ENCODE measurements at regions not wholly inside any gene's neighbourhood (a gene's known extent, or its start where the extent isn't known, plus 50 kb on each side); places are given as distances from the start of the nearest gene placed in this dataset.
"Not testable (repeated sequence)": the region's sequence is repeated elsewhere in the genome, so short reads cannot be mapped to it uniquely, and the experiment has no call there.

DNA sequence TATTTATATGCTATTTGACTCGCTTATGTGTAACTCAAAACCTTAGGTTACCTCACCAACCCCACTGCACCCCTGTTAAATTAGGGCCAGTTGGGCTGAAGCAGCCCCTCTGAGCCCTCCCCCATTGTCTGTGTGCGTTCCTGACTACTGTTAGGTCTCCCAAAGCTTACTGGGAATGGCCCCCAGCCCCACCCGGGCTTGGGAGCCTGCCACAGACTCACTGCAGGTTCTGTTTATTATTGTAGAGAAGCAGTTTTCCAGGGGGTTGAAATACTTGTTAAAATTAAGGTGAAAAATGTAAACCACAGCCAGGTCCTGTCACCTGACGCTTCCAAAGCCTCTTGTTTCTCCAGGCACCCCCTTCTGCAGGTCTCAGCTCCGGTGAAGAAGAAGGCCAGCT lies 151.7 kb downstream of the FOXL1 start:
- in situ Hi-C loops (cut with HindIII; ENCODE audit: low pct_unique_long_range_greater_than_20kb, low sequenced_read_pairs): no loop called here
- no peak for DNase-seq (ENCODE audit: low read depth, low spot score)

DNA sequence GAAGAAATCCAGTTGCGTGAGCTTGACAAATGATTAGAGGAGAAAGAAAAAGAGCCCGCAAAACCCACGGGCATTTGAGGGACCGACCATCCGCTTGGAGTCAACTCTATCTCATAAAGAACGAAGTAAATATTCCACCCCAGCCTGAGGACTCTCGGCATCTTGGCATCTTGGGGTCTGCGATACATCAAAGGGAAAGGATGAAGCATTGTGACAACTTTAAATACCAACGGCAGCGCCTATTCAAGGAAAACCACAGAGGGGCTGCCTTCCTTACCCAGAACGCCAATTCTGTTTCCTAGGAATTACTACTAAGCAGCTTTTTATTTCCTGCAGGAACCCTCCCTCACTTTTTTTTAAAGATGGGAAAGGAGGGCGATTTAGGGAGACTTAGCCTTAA lies 152.2 kb downstream of the FOXL1 start:
- in situ Hi-C loops (cut with HindIII; ENCODE audit: low pct_unique_long_range_greater_than_20kb, low sequenced_read_pairs): no loop called here
- no peak for DNase-seq (ENCODE audit: low read depth, low spot score)

- no peak for DNase-seq (ENCODE audit: low read depth, low spot score)
- in situ Hi-C loops (cut with HindIII; ENCODE audit: low pct_unique_long_range_greater_than_20kb, low sequenced_read_pairs): no loop called here
Observed at GRCh38 chr16:86732621-86733295, 154.4 kb downstream of the FOXL1 start.

- in situ Hi-C loops (cut with HindIII; ENCODE audit: low pct_unique_long_range_greater_than_20kb, low sequenced_read_pairs): no loop called here
Observed at GRCh38 chr16:86733546-86734254, 155.4 kb downstream of the FOXL1 start.

DNA sequence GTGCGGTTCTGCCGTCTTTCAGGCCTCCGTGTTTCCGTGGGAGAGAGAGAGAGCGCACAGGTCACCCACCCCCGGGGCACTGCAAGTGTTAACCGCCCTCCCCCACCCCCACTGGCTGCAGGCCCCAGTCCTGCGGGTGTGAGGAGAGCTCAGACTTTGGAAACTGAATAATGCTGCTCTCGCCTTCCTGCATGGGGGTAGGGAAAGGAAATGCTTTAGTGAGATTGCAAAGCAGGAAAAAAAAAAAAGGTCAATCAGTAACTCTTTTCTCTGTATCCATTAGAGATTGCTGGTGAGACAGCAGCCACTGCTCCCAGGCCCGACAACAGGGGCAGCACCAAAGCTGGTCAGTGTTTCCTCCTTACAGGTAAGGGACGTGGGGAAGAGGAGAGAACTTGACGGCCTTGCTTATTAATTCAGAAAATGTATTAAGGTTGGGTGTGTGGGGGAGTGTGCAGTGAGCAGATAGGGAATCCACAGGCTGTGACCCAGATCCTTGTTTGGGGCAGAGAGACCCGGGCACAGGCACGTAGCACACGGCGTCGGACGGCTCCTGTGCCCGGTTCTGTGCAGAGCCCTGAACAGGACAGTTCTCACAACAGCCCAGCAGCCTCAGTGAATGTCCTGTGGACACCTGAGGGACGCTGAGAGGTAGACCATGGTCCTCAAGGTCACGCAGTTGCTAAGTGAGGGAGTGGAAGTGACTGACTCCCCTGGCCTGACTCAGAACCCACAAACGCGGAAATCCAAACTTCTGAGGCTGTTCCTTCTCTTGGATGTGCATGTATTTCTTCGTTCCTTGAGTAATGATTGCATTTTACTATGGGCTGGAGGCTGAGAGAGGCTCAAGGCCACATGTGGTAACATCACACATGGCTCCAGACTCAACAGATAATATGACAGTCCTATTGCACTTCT lies 156.5 kb downstream of the FOXL1 start:
- in situ Hi-C loops (cut with HindIII; ENCODE audit: low pct_unique_long_range_greater_than_20kb, low sequenced_read_pairs): no loop called here
- DNase-seq (ENCODE audit: low read depth, low spot score): no peak

More at GRCh38 chr16:86733546-86734254, 155.4 kb downstream of the FOXL1 start:
- DNase-seq (ENCODE audit: low read depth, low spot score): no peak

- in situ Hi-C loops (cut with HindIII; ENCODE audit: low pct_unique_long_range_greater_than_20kb, low sequenced_read_pairs): no loop called here
- no peak for DNase-seq (ENCODE audit: low read depth, low spot score)
Observed at GRCh38 chr16:86735727-86736126, 157.4 kb downstream of the FOXL1 start.

- no peak for DNase-seq (ENCODE audit: low read depth, low spot score)
- in situ Hi-C loops (cut with HindIII; ENCODE audit: low pct_unique_long_range_greater_than_20kb, low sequenced_read_pairs): no loop called here
Observed at GRCh38 chr16:86736502-86736901, 158.2 kb downstream of the FOXL1 start.

DNA sequence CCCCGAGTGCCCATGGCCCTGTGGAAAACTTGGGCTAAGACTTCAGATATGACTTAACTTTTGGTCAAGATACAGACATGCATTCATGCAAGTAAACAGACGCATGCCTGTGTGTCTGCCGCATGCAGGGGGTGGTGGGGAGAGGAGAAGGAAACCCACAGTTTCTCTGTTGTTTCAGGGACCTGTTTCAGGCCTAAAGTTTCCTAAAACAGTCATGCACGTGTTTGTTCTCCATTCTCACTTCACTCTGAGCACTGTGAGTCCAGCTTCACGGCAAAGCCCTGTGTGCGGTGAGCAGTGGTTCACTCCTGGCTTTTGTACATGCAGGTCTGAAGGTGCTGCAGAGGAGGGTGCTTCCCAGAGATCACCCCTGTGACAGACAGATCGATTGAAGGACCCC lies 158.7 kb downstream of the FOXL1 start:
- DNase-seq (ENCODE audit: low read depth, low spot score): no peak
- in situ Hi-C loops (cut with HindIII; ENCODE audit: low pct_unique_long_range_greater_than_20kb, low sequenced_read_pairs): no loop called here

DNA sequence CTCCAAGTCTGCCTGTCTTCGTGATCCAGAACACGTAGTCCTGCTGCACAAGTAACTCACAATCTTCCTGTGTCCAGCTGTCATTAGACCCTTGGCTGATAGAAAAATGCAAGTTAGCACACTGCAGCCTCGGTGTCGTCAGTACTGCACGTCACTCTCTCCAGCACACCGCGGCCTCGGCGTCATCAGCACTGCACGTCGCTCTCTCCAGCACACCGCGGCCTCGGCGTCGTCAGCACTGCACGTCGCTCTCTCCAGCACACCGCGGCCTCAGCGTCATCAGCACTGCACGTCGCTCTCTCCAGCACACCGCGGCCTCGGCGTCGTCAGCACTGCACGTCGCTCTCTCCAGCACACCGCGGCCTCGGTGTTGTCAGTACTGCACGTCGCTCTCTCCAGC lies 160.0 kb downstream of the FOXL1 start:
- in situ Hi-C loops (cut with HindIII; ENCODE audit: low pct_unique_long_range_greater_than_20kb, low sequenced_read_pairs); DNase-seq (ENCODE audit: low read depth, low spot score): not testable (repeated sequence)

- DNase-seq (ENCODE audit: low read depth, low spot score): no peak
- in situ Hi-C loops (cut with HindIII; ENCODE audit: low pct_unique_long_range_greater_than_20kb, low sequenced_read_pairs): no loop called here
Observed at GRCh38 chr16:86739178-86739577, 160.8 kb downstream of the FOXL1 start.

DNA sequence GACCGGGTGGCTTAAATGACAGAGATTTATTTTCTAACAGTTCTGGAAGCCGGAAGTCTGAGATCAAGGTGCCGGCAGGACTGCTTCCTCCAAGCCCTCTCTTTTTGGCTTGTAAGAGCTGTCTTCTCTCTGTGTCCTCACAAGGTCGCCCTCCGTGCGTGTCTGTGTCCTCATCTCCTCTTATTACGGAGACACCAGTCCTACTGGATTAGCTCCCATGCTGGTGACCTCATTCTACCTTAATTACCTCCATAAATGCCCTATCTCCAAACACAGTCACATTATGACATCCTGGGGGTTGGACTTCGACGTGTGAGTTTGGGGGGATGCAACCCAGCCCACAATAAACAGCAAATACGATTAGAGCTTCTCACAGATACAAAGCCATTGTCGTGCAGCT lies 161.5 kb downstream of the FOXL1 start:
- in situ Hi-C loops (cut with HindIII; ENCODE audit: low pct_unique_long_range_greater_than_20kb, low sequenced_read_pairs): no loop called here

DNA sequence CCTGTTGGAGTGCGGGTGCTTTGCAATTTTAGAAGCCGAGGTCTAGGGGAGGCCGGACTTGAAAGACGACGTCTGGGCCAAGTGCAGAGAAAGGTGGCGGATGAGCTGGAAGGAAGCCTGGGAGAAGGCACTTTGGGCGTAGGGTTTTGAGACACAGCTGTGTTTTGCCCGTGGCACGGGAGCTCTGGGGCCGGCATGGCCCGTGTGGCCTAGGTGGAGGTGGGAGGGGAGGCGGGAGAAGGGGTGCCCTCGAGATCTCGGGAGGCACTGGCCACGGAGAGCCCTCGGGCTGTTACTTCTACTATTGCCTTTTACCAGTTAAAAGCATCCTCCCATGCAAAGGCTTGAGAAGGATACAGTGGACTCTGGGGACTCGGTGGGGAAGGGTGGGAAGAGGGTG lies 161.9 kb downstream of the FOXL1 start:
- no peak for DNase-seq (ENCODE audit: low read depth, low spot score)
- in situ Hi-C loops (cut with HindIII; ENCODE audit: low pct_unique_long_range_greater_than_20kb, low sequenced_read_pairs): no loop called here

More for the DNA sequence above, 161.5 kb downstream of the FOXL1 start:
- no peak for DNase-seq (ENCODE audit: low read depth, low spot score)

DNA sequence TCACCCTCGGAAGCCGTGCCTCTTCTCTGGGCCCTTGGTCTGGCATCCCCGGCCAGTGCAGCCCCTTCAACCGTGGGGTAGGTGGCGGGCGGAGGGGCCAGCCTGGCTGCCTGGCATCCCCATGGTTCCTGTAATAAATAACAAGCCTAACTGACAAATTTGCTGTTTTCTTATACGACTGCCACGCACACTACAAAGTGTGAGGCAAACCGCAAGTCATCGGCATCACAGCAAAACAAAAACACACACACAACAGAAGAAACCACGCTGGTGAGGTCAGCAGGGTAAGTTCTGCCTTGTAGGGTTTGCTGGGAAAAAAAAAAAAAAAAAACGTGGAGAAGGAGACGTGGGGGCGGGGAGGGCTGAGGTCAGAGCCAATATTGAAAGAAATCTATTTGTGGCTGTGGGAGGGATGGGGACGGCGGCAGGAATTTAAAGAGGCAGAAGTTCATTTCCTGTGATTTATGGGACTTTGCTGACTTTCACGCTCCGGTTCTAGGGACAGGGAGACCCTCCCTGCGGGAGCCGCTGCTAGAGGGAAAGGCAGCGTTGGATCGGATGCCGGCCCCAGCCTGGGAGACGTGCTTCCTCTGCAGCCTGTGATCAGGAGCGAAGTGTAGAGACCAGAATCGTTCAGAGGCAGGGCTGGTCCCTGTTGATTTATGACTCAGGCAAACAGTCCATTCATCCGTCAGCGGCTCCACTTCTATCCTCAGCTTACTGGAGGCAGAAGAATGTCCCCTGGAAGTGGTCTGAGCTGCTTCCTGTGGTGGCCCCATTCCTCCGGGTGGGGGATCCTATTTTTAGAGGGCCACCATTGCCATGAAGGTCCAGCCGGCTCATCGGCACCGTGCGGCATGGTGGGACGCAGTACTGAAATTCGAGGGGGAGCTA lies 162.8 kb downstream of the FOXL1 start:
- in situ Hi-C loops (cut with HindIII; ENCODE audit: low pct_unique_long_range_greater_than_20kb, low sequenced_read_pairs): no loop called here
- DNase-seq (ENCODE audit: low read depth, low spot score): no peak

DNA sequence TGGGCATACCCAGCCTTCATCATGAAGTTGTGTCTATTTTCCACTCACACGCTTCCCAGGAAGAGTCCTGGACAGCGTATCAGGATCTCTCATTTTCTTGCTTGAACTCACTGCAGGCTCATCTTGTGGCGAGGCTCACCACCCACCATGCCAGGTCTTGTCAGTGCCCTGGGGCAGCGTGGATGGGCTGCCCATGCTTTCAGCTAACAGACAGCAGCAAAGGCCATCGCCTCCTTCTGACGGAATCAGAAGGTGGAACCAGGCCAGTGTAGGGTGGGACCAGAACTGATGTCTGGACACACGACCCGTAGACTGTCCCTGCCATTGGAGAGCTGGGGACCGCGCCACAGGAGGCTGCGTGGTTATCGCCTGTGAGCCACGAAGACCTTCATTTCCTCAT lies 169.4 kb downstream of the FOXL1 start:
- DNase-seq (ENCODE audit: low read depth, low spot score): no peak
- in situ Hi-C loops (cut with HindIII; ENCODE audit: low pct_unique_long_range_greater_than_20kb, low sequenced_read_pairs): no loop called here

GRCh38 chr16:86748652-86749051 lies 170.3 kb downstream of the FOXL1 start:
- in situ Hi-C loops (cut with HindIII; ENCODE audit: low pct_unique_long_range_greater_than_20kb, low sequenced_read_pairs): no loop called here

GRCh38 chr16:86751076-86752030 lies 173.0 kb downstream of the FOXL1 start:
- DNase-seq (ENCODE audit: low read depth, low spot score): peak; percentile 41
- in situ Hi-C loops (cut with HindIII; ENCODE audit: low pct_unique_long_range_greater_than_20kb, low sequenced_read_pairs): no loop called here

More at GRCh38 chr16:86748652-86749051, 170.3 kb downstream of the FOXL1 start:
- DNase-seq (ENCODE audit: low read depth, low spot score): no peak

Measured in SK-MEL-5 (cell line).